IPS-20b (cell line): ENCODE measurements at regions not wholly inside any gene's neighbourhood (a gene's known extent, or its start where the extent isn't known, plus 50 kb on each side); places are given as distances from the start of the nearest gene placed in this dataset.

ENCODE experiments used
- H3K27ac ChIP-seq: one replicate; pipeline ENCODE4 v1.5.1; 2013; ENCODE audit warnings: low read length
- H3K27me3 ChIP-seq: 2 replicates; pipeline ENCODE4 v1.6.1; 2013; ENCODE audit warnings: mild to moderate bottlenecking, low read length, inconsistent platforms; ENCODE audit not compliant: insufficient read depth
- H3K36me3 ChIP-seq: 2 replicates; pipeline ENCODE4 v1.6.1; 2013; ENCODE audit warnings: low read depth, mild to moderate bottlenecking, inconsistent platforms, low read length, moderate library complexity; ENCODE audit not compliant: insufficient read depth
- H3K4me1 ChIP-seq: 2 replicates; pipeline ENCODE4 v1.6.1; 2013; ENCODE audit warnings: mild to moderate bottlenecking, control low read depth, inconsistent platforms, low read length, moderate library complexity; ENCODE audit not compliant: insufficient read depth
- H3K4me3 ChIP-seq: 2 replicates; pipeline ENCODE4 v1.5.1; 2013; ENCODE audit warnings: mild to moderate bottlenecking, low read length, inconsistent platforms
- H3K9ac ChIP-seq: 2 replicates; pipeline ENCODE4 v1.6.1; 2013; ENCODE audit warnings: low read depth, mild to moderate bottlenecking, inconsistent platforms, low read length, moderate library complexity
- H3K9me3 ChIP-seq: 2 replicates; pipeline ENCODE4 v1.6.1; 2013; ENCODE audit warnings: mild to moderate bottlenecking, low read depth, low read length, inconsistent platforms; ENCODE audit not compliant: insufficient read depth

GRCh38 chr7:25405736-25406135, 177.4 kb upstream of the NPVF start:
- Histone ChIP-seq H3K27ac (no peak overlapping the region), H3K36me3 (no peaks in the 10 kb centered on the region), H3K9ac (no peak overlapping the region), H3K4me1 (no peaks in the 10 kb centered on the region), H3K27me3 (no peaks in the 10 kb centered on the region), H3K4me3 (no peak overlapping the region), H3K9me3 (no peaks in the 10 kb centered on the region)

- H3K4me3 ChIP-seq = no peak overlapping the region
- no peak overlapping the region for H3K27ac ChIP-seq
- H3K27me3 ChIP-seq = no peaks in the 10 kb centered on the region
Measured at GRCh38 chr7:25407053-25407452, 178.8 kb upstream of the NPVF start.

GRCh38 chr7:25408012-25408687, 179.9 kb upstream of the NPVF start:
- H3K4me1 ChIP-seq = no peaks in the 10 kb centered on the region
- H3K36me3 ChIP-seq = no peaks in the 10 kb centered on the region
- H3K9me3 ChIP-seq = no peaks in the 10 kb centered on the region
- no peaks in the 10 kb centered on the region for H3K27me3 ChIP-seq
- no peak overlapping the region for H3K9ac ChIP-seq
- no peak overlapping the region for H3K27ac ChIP-seq
- H3K4me3 ChIP-seq = no peak overlapping the region

More at GRCh38 chr7:25407053-25407452, 178.8 kb upstream of the NPVF start:
- H3K9me3 ChIP-seq = no peaks in the 10 kb centered on the region
- no peaks in the 10 kb centered on the region for H3K4me1 ChIP-seq
- no peaks in the 10 kb centered on the region for H3K36me3 ChIP-seq
- H3K9ac ChIP-seq = no peak overlapping the region

GRCh38 chr7:25408876-25409275, 180.6 kb upstream of the NPVF start:
- Histone ChIP-seq H3K36me3 (no peaks in the 10 kb centered on the region), H3K9ac (no peak overlapping the region), H3K27me3 (no peaks in the 10 kb centered on the region), H3K9me3 (no peaks in the 10 kb centered on the region), H3K4me1 (no peaks in the 10 kb centered on the region), H3K4me3 (no peak overlapping the region), H3K27ac (no peak overlapping the region)

GRCh38 chr7:25409897-25410636, 181.8 kb upstream of the NPVF start:
- no peak overlapping the region for H3K9ac ChIP-seq
- no peaks in the 10 kb centered on the region for H3K36me3 ChIP-seq
- no peaks in the 10 kb centered on the region for H3K4me1 ChIP-seq
- H3K27me3 ChIP-seq = no peaks in the 10 kb centered on the region
- no peak overlapping the region for H3K4me3 ChIP-seq
- no peaks in the 10 kb centered on the region for H3K9me3 ChIP-seq
- no peak overlapping the region for H3K27ac ChIP-seq

GRCh38 chr7:25420771-25421170, 192.5 kb upstream of the NPVF start:
- Histone ChIP-seq H3K9ac (no peak overlapping the region), H3K4me1 (peaks cover 10% of the 10 kb centered on the region; the same call in 1 of the 2 replicates), H3K4me3 (no peak overlapping the region), H3K27me3 (no peaks in the 10 kb centered on the region), H3K36me3 (no peaks in the 10 kb centered on the region), H3K27ac (no peak overlapping the region), H3K9me3 (no peaks in the 10 kb centered on the region)

GRCh38 chr7:25424113-25424512, 195.8 kb upstream of the NPVF start:
- Histone ChIP-seq H3K9me3 (no peaks in the 10 kb centered on the region), H3K4me1 (peaks cover 13% of the 10 kb centered on the region; the same call in 1 of the 2 replicates), H3K27me3 (no peaks in the 10 kb centered on the region), H3K36me3 (no peaks in the 10 kb centered on the region), H3K9ac (no peak overlapping the region), H3K27ac (no peak overlapping the region), H3K4me3 (peak overlapping the region; percentile 23; the same call in 1 of the 2 replicates)

- H3K9me3 ChIP-seq = no peaks in the 10 kb centered on the region
- no peak overlapping the region for H3K9ac ChIP-seq
- no peak overlapping the region for H3K27ac ChIP-seq
- H3K27me3 ChIP-seq = no peaks in the 10 kb centered on the region
- H3K36me3 ChIP-seq = no peaks in the 10 kb centered on the region
- H3K4me1 ChIP-seq = peaks cover 13% of the 10 kb centered on the region; the same call in 1 of the 2 replicates
- no peak overlapping the region for H3K4me3 ChIP-seq
Measured at GRCh38 chr7:25424855-25425254, 196.6 kb upstream of the NPVF start.

- H3K4me1 ChIP-seq = peaks cover 13% of the 10 kb centered on the region; the same call in 1 of the 2 replicates
- H3K27me3 ChIP-seq = no peaks in the 10 kb centered on the region
- no peak overlapping the region for H3K9ac ChIP-seq
- no peak overlapping the region for H3K27ac ChIP-seq
- no peak overlapping the region for H3K4me3 ChIP-seq
- H3K36me3 ChIP-seq = no peaks in the 10 kb centered on the region
- H3K9me3 ChIP-seq = no peaks in the 10 kb centered on the region
Measured at GRCh38 chr7:25427721-25428120, 199.4 kb upstream of the NPVF start.

GRCh38 chr7:25429731-25430130, 201.4 kb upstream of the NPVF start:
- Histone ChIP-seq H3K36me3 (no peaks in the 10 kb centered on the region), H3K27me3 (no peaks in the 10 kb centered on the region), H3K27ac (no peak overlapping the region), H3K4me1 (peaks cover 5% of the 10 kb centered on the region; the same call in 1 of the 2 replicates), H3K9me3 (no peaks in the 10 kb centered on the region), H3K9ac (no peak overlapping the region), H3K4me3 (no peak overlapping the region)

- no peak overlapping the region for H3K9ac ChIP-seq
- H3K4me1 ChIP-seq = peaks cover 2% of the 10 kb centered on the region; the same call in 1 of the 2 replicates
- H3K4me3 ChIP-seq = no peak overlapping the region
- H3K27me3 ChIP-seq = no peaks in the 10 kb centered on the region
- no peaks in the 10 kb centered on the region for H3K36me3 ChIP-seq
- no peaks in the 10 kb centered on the region for H3K9me3 ChIP-seq
- H3K27ac ChIP-seq = no peak overlapping the region
Measured at GRCh38 chr7:25430200-25430931, 202.1 kb upstream of the NPVF start.
